Adrenal gland (tissue), 5 donors: ENCODE measurements at regions not wholly inside any gene's neighbourhood (a gene's known extent, or its start where the extent isn't known, plus 50 kb on each side); places are given as distances from the start of the nearest gene placed in this dataset.

Experiments used
- CTCF ChIP-seq, 6 experiments: fragments of 450-650 bp in 4 of 6; fragments of 200-600 bp in 2 of 6; sonication (generic) in 1 of 6; IDR thresholded peaks; 1 replicate in 5 of 6; 2 replicates in 1 of 6; pipeline versions ENCODE4 v1.5.1 to v1.8.0; 2016 to 2021; ENCODE audit warnings: antibody characterized with exemption in 6 of 6, mild to moderate bottlenecking in 2 of 6, moderate library complexity in 1 of 6
- POLR2A ChIP-seq, 2 donors: fragments of 450-650 bp; IDR thresholded peaks; one replicate each; pipeline ENCODE4 v1.6.1; 2017; ENCODE audit warnings: antibody characterized with exemption in 2 of 2, mild to moderate bottlenecking in 2 of 2, moderate library complexity in 1 of 2
- donor health status: DM: no; HTN: no; CAD: no.

DNA sequence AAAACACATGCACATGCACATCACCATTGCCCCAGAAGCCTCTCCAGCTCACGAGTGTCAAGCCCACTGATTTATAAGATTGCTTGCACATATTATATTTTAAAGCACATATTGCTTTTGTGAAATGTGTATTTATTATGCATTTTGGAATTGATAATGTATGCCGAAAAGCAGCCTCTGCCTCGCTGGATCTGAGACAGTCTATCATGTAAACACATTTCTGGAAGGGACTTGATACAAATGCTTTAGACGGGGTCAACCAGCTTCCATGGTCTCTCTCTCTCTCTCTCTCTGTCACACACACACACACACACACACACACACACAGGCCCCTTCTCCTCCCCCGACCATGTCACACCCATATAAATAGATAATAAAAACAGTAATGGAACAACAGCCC, 203.8 kb downstream of the TUBA3C start:
- no peak for TF ChIP-seq CTCF (IDR thresholded peaks at IDR 0.05)
- no peak for TF ChIP-seq POLR2A (IDR thresholded peaks at IDR 0.05)
